Skeletal muscle tissue (tissue), 3 donors: ENCODE measurements at regions not wholly inside any gene's neighbourhood (a gene's known extent, or its start where the extent isn't known, plus 50 kb on each side); places are given as distances from the start of the nearest gene placed in this dataset.

ENCODE experiments used
- H3K27ac ChIP-seq: one replicate; pipeline ENCODE4 v1.7.0; 2013; ENCODE audit warnings: mild to moderate bottlenecking, low read depth, low read length, inconsistent platforms
- H3K27me3 ChIP-seq, 3 donors: one replicate each; pipeline ENCODE4 v1.7.0; 2013; ENCODE audit warnings: low read length in 3 of 3; ENCODE audit not compliant: control insufficient read depth in 3 of 3, insufficient read depth in 3 of 3
- H3K36me3 ChIP-seq, 3 donors: one replicate each; pipeline ENCODE4 v1.7.0; 2013; ENCODE audit warnings: low read length in 3 of 3; ENCODE audit not compliant: control insufficient read depth in 3 of 3, insufficient read depth in 3 of 3
- H3K4me1 ChIP-seq, 3 donors: one replicate each; pipeline ENCODE4 v1.7.0; 2013; ENCODE audit warnings: low read length in 3 of 3, mild to moderate bottlenecking in 3 of 3; ENCODE audit not compliant: control insufficient read depth in 3 of 3, insufficient read depth in 3 of 3
- H3K4me3 ChIP-seq, 3 donors: one replicate each; pipeline ENCODE4 v1.7.0; 2013; ENCODE audit warnings: low read length in 3 of 3
- H3K9ac ChIP-seq, 3 donors: one replicate each; pipeline ENCODE4 v1.7.0; 2013; ENCODE audit warnings: low read length in 3 of 3, mild to moderate bottlenecking in 3 of 3, moderate library complexity in 2 of 3, low read depth in 1 of 3
- H3K9me3 ChIP-seq, 3 donors: one replicate each; pipeline ENCODE4 v1.7.0; 2013; ENCODE audit warnings: low read length in 3 of 3; ENCODE audit not compliant: control insufficient read depth in 3 of 3
- donor health status: Osteomylitis.

- Histone ChIP-seq H3K4me1 (peaks cover 4 to 17% (median 10%) of the 10 kb centered on the region in 3 donors), H3K27ac (no peak overlapping the region), H3K9ac (no peak overlapping the region), H3K27me3 (no peaks in the 10 kb centered on the region), H3K36me3 (no peaks in the 10 kb centered on the region), H3K9me3 (peaks cover 0 to 3% (median 0%) of the 10 kb centered on the region in 3 donors), H3K4me3 (no peak overlapping the region)
Measured at GRCh38 chr2:203803053-203803429, 64.5 kb upstream of the CTLA4 start.

- Histone ChIP-seq H3K27me3 (no peaks in the 10 kb centered on the region), H3K27ac (peak overlapping the region; percentile 26), H3K9me3 (peaks cover 0 to 3% (median 0%) of the 10 kb centered on the region in 3 donors), H3K9ac (no peak overlapping the region), H3K36me3 (no peaks in the 10 kb centered on the region), H3K4me3 (peak overlapping the region in 1 of 3 donors; percentile 24), H3K4me1 (peaks cover 9 to 18% (median 11%) of the 10 kb centered on the region in 3 donors)
Measured at GRCh38 chr2:203804070-203804469, 63.5 kb upstream of the CTLA4 start.

GRCh38 chr2:203804764-203805485 lies 62.6 kb upstream of the CTLA4 start:
- Histone ChIP-seq H3K36me3 (no peaks in the 10 kb centered on the region), H3K9ac (no peak overlapping the region), H3K27ac (no peak overlapping the region), H3K27me3 (no peaks in the 10 kb centered on the region), H3K4me3 (no peak overlapping the region), H3K9me3 (peaks cover 0 to 3% (median 0%) of the 10 kb centered on the region in 3 donors), H3K4me1 (peaks cover 11 to 22% (median 11%) of the 10 kb centered on the region in 3 donors)

- H3K9me3 ChIP-seq = peaks cover 0 to 3% (median 0%) of the 10 kb centered on the region in 3 donors
- no peak overlapping the region for H3K9ac ChIP-seq
- H3K4me1 ChIP-seq = peaks cover 11 to 22% (median 11%) of the 10 kb centered on the region in 3 donors
- no peak overlapping the region for H3K4me3 ChIP-seq
- H3K36me3 ChIP-seq = no peaks in the 10 kb centered on the region
- H3K27ac ChIP-seq = no peak overlapping the region
- no peaks in the 10 kb centered on the region for H3K27me3 ChIP-seq
Measured at GRCh38 chr2:203805486-203805838, 62.1 kb upstream of the CTLA4 start.

DNA sequence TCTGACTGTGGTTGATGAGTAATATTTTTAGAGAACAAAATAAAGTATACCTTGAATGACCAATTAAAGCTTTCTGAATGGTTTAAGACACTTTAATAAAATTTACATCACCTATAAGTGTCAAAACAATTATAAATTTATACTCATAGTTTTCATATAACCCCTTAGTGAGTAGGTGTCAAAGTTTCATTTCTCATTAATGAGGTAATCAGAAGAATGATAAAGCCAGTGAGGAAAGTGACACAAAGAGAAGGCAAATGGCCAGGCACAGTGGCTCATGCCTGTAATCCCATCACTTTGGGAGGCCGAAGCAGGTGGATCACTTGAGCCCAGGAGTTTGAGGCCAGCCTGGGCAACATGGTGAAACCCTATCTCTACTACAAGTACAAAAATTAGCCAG lies 60.8 kb upstream of the CTLA4 start:
- Histone ChIP-seq H3K36me3 (no peaks in the 10 kb centered on the region), H3K4me3 (no peak overlapping the region), H3K9ac (no peak overlapping the region), H3K27ac (no peak overlapping the region), H3K27me3 (no peaks in the 10 kb centered on the region), H3K4me1 (peaks cover 11 to 22% (median 11%) of the 10 kb centered on the region in 3 donors), H3K9me3 (peaks cover 0 to 3% (median 0%) of the 10 kb centered on the region in 3 donors)

GRCh38 chr2:203808046-203808750 lies 59.4 kb upstream of the CTLA4 start:
- no peak overlapping the region for H3K9ac ChIP-seq
- H3K4me3 ChIP-seq = peak overlapping the region in 1 of 3 donors; percentile 36
- H3K27me3 ChIP-seq = no peaks in the 10 kb centered on the region
- no peaks in the 10 kb centered on the region for H3K36me3 ChIP-seq
- H3K4me1 ChIP-seq = peaks cover 5 to 12% (median 11%) of the 10 kb centered on the region in 3 donors
- H3K27ac ChIP-seq = no peak overlapping the region
- peaks cover 0 to 3% (median 0%) of the 10 kb centered on the region in 3 donors for H3K9me3 ChIP-seq

GRCh38 chr2:203809084-203809521 lies 58.5 kb upstream of the CTLA4 start:
- peaks cover 0 to 3% (median 0%) of the 10 kb centered on the region in 3 donors for H3K9me3 ChIP-seq
- H3K27ac ChIP-seq = no peak overlapping the region
- no peak overlapping the region for H3K9ac ChIP-seq
- no peaks in the 10 kb centered on the region for H3K36me3 ChIP-seq
- H3K4me1 ChIP-seq = peaks cover 4 to 11% (median 9%) of the 10 kb centered on the region in 3 donors
- no peaks in the 10 kb centered on the region for H3K27me3 ChIP-seq
- no peak overlapping the region for H3K4me3 ChIP-seq

- Histone ChIP-seq H3K36me3 (no peaks in the 10 kb centered on the region), H3K4me1 (peaks cover 6 to 13% (median 9%) of the 10 kb centered on the region in 3 donors), H3K9ac (no peak overlapping the region), H3K4me3 (no peak overlapping the region), H3K27ac (no peak overlapping the region), H3K27me3 (no peaks in the 10 kb centered on the region), H3K9me3 (no peaks in the 10 kb centered on the region)
Measured at GRCh38 chr2:203809991-203810510, 57.5 kb upstream of the CTLA4 start.

DNA sequence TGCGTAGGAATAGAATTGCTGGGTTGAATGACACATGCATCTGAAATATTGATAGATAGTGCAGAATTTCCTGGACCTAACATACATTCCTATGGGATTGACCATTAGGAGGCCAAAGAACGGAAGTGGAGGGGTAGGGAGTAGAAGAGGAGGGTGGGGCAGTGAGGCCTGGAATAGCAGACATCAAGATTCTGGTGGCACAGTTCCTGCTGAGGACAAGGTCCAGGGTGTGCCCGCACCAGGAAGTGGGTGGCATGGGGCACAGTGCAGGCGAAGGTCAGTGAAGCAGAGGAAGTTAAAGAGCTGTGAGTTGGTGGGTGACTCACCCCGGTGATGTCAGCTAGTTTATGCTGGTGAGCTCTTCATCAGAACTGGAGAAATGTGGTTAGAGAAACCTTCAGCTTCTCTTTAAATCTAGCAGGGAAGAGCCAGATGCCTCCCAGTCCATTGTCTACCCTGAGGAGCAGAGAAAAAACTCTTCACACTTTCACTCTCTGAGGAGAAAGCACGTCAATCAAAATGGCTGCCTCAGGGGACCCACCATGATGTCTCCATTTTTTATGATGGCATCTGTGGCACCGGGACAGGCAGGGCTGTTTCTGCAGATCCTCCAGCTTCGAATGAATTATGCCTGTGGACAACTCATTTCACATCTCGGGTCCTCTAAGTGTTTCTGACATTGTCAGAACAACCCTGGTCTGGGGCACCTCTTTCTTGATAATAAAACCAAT lies 55.9 kb upstream of the CTLA4 start:
- no peaks in the 10 kb centered on the region for H3K9me3 ChIP-seq
- H3K9ac ChIP-seq = no peak overlapping the region
- H3K4me1 ChIP-seq = peaks cover 15 to 27% (median 20%) of the 10 kb centered on the region in 3 donors
- H3K27ac ChIP-seq = no peak overlapping the region
- no peaks in the 10 kb centered on the region for H3K36me3 ChIP-seq
- no peak overlapping the region for H3K4me3 ChIP-seq
- H3K27me3 ChIP-seq = no peaks in the 10 kb centered on the region
